ENCODE measurements at regions not wholly inside any gene's neighbourhood (a gene's known extent, or its start where the extent isn't known, plus 50 kb on each side); places are given as distances from the start of the nearest gene placed in this dataset.

GRCh38 chr11:115097796-115098408, 406.3 kb downstream of the CADM1 start:
- Histone ChIP-seq H3K36me3 (ENCODE audit: control insufficient read depth, insufficient read depth, low read length) (no peaks in the 10 kb centered on the region), H3K9ac (ENCODE audit: insufficient read depth, low read length) (no peak overlapping the region), H3K4me2 (ENCODE audit: extremely low read depth, insufficient read depth, low read length) (no peak overlapping the region), H3K9me3 (ENCODE audit: control insufficient read depth, insufficient read depth, low read depth, low read length) (no peaks in the 10 kb centered on the region), H3K27me3 (ENCODE audit: control insufficient read depth, insufficient read depth, low read length) (no peaks in the 10 kb centered on the region), H3K4me1 (ENCODE audit: control insufficient read depth, extremely low read depth, insufficient read depth, low read length) (no peaks in the 10 kb centered on the region), H3K4me3 (replicated peaks in 1 of 4; ENCODE audit: control extremely low read depth in 1 of 4, insufficient read depth in 1 of 4, low read depth in 3 of 4, low read length in 4 of 4) (no peak overlapping the region), H3K27ac (ENCODE audit: insufficient read depth, low read length) (no peak overlapping the region), H3K79me2 (ENCODE audit: control insufficient read depth, insufficient read depth, low read length) (no peaks in the 10 kb centered on the region), H4K20me1 (ENCODE audit: control insufficient read depth, extremely low read depth, insufficient read depth, low read length) (no peaks in the 10 kb centered on the region), H2AFZ (ENCODE audit: low read length) (no peak overlapping the region)
- TF ChIP-seq EZH2 (IDR thresholded peaks at IDR 0.05; ENCODE audit: low read length, missing control alignments) = no peak
- no peak for TF ChIP-seq CTCF (conservative IDR thresholded peaks at IDR 0.05 in 1 of 2, IDR thresholded peaks at IDR 0.05 in 1 of 2; ENCODE audit: low read depth in 1 of 2, low read length in 2 of 2)
- peak; percentile 5 to 18 for DNase-seq (ENCODE audit: low read depth in 2 of 2)

DNA sequence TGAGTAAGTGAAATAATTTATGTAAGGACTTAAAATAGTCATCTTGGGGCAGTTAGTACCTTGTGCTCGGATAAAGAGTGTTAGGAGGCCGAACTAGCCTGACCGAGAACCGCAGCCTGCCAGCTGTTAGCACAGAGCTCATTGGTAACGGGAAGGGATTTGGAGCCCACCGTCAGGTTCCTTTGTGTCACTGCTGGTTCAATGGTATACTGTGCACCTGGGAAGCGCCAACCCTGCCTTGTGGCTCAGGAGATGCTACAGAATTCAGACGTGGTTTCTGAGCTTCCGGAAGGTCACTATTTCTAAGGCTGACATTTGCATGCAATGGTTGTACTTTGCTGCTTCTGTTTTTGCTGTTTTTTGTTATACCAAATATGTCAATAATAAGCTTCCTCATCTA, 403.5 kb downstream of the CADM1 start:
- Histone ChIP-seq H2AFZ (ENCODE audit: low read length) (no peak overlapping the region), H3K4me3 (replicated peaks in 1 of 4; ENCODE audit: control extremely low read depth in 1 of 4, insufficient read depth in 1 of 4, low read depth in 3 of 4, low read length in 4 of 4) (no peak overlapping the region), H3K27ac (ENCODE audit: insufficient read depth, low read length) (no peak overlapping the region), H4K20me1 (ENCODE audit: control insufficient read depth, extremely low read depth, insufficient read depth, low read length) (no peaks in the 10 kb centered on the region), H3K9ac (ENCODE audit: insufficient read depth, low read length) (no peak overlapping the region), H3K4me1 (ENCODE audit: control insufficient read depth, extremely low read depth, insufficient read depth, low read length) (no peaks in the 10 kb centered on the region), H3K9me3 (ENCODE audit: control insufficient read depth, insufficient read depth, low read depth, low read length) (no peaks in the 10 kb centered on the region), H3K27me3 (ENCODE audit: control insufficient read depth, insufficient read depth, low read length) (no peaks in the 10 kb centered on the region), H3K4me2 (ENCODE audit: extremely low read depth, insufficient read depth, low read length) (no peak overlapping the region), H3K79me2 (ENCODE audit: control insufficient read depth, insufficient read depth, low read length) (no peaks in the 10 kb centered on the region), H3K36me3 (ENCODE audit: control insufficient read depth, insufficient read depth, low read length) (no peaks in the 10 kb centered on the region)
- no peak for TF ChIP-seq CTCF (conservative IDR thresholded peaks at IDR 0.05 in 1 of 2, IDR thresholded peaks at IDR 0.05 in 1 of 2; ENCODE audit: low read depth in 1 of 2, low read length in 2 of 2)
- TF ChIP-seq EZH2 (IDR thresholded peaks at IDR 0.05; ENCODE audit: low read length, missing control alignments) = no peak
- DNase-seq (ENCODE audit: low read depth in 2 of 2) = no peak

- H3K4me3 ChIP-seq (replicated peaks in 1 of 4; ENCODE audit: control extremely low read depth in 1 of 4, insufficient read depth in 1 of 4, low read depth in 3 of 4, low read length in 4 of 4) = no peak overlapping the region
- no peak for TF ChIP-seq CTCF (conservative IDR thresholded peaks at IDR 0.05 in 1 of 2, IDR thresholded peaks at IDR 0.05 in 1 of 2; ENCODE audit: low read depth in 1 of 2, low read length in 2 of 2)
- TF ChIP-seq EZH2 (IDR thresholded peaks at IDR 0.05; ENCODE audit: low read length, missing control alignments) = no peak
- H3K79me2 ChIP-seq (ENCODE audit: control insufficient read depth, insufficient read depth, low read length) = no peaks in the 10 kb centered on the region
- no peaks in the 10 kb centered on the region for H3K36me3 ChIP-seq (ENCODE audit: control insufficient read depth, insufficient read depth, low read length)
- H4K20me1 ChIP-seq (ENCODE audit: control insufficient read depth, extremely low read depth, insufficient read depth, low read length) = no peaks in the 10 kb centered on the region
- no peaks in the 10 kb centered on the region for H3K4me1 ChIP-seq (ENCODE audit: control insufficient read depth, extremely low read depth, insufficient read depth, low read length)
- no peak overlapping the region for H2AFZ ChIP-seq (ENCODE audit: low read length)
- no peak overlapping the region for H3K9ac ChIP-seq (ENCODE audit: insufficient read depth, low read length)
- DNase-seq (ENCODE audit: low read depth in 2 of 2) = no peak
- no peak overlapping the region for H3K27ac ChIP-seq (ENCODE audit: insufficient read depth, low read length)
- H3K27me3 ChIP-seq (ENCODE audit: control insufficient read depth, insufficient read depth, low read length) = no peaks in the 10 kb centered on the region
- H3K9me3 ChIP-seq (ENCODE audit: control insufficient read depth, insufficient read depth, low read depth, low read length) = no peaks in the 10 kb centered on the region
- H3K4me2 ChIP-seq (ENCODE audit: extremely low read depth, insufficient read depth, low read length) = no peak overlapping the region
Measured at GRCh38 chr11:115103921-115104320, 400.3 kb downstream of the CADM1 start.
